GM19023 (cell line): ENCODE measurements at regions not wholly inside any gene's neighbourhood (a gene's known extent, or its start where the extent isn't known, plus 50 kb on each side); places are given as distances from the start of the nearest gene placed in this dataset.

Experiments
- ATAC-seq: cut with Tn5 transposase; IDR thresholded peaks from one replicate; pipeline ENCODE4 v1.9.1; 2021; ENCODE audit warnings: mild to moderate bottlenecking, moderate library complexity; ENCODE audit not compliant: unreplicated experiment

DNA sequence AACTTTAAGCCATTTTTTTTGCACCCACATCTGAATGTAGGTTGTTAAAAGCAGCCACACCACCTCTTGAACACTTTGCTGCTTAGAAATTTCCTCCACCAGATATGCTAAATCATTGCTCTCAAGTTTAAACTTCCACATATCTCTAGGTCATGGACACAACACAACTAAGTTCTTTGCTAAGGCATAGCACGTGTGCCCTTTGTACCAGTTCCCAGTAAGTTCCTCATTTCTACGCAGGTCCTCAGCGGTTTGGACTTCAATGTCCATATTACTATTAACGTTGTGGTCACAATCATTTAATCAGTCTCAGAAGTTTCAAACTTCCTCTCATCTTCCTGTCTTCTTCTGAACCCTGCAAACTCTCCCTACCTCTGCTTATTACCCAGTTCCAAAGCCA lies 661.6 kb upstream of the PKN2 start:
- ATAC-seq, result no peak

GRCh38 chr1:88029142-88029541 lies 654.9 kb upstream of the PKN2 start:
- ATAC-seq, result no peak

GRCh38 chr1:88029899-88030298 lies 654.2 kb upstream of the PKN2 start:
- no peak for ATAC-seq

GRCh38 chr1:88035578-88035977 lies 648.5 kb upstream of the PKN2 start:
- no peak for ATAC-seq

GRCh38 chr1:88036345-88037014 lies 647.6 kb upstream of the PKN2 start:
- no peak for ATAC-seq

GRCh38 chr1:88039240-88039639 lies 644.8 kb upstream of the PKN2 start:
- no peak for ATAC-seq

- ATAC-seq, result no peak
These were observed 640.2 kb upstream of the PKN2 start for GRCh38 chr1:88043834-88044233.

DNA sequence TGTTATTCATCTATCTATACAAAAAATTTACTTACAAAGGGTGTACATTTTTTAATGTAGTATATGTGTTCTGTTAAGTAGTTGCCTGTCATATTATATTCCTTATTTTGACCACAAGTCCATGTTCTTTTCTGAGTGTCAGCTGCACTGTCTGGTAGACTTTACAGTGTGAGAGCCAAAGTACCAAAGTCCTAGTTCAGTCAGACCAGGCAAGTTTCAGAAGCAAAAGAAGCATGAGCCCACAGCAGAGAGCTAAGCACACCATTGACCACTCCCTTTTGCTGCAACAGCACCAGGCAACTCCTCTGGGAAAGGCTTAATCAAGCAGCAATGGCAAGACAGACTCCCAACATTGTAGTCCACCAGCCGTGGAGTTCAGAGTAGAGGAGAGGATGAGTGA lies 631.9 kb upstream of the PKN2 start:
- ATAC-seq, result no peak

GRCh38 chr1:88053065-88053464 lies 631.0 kb upstream of the PKN2 start:
- ATAC-seq, result no peak

DNA sequence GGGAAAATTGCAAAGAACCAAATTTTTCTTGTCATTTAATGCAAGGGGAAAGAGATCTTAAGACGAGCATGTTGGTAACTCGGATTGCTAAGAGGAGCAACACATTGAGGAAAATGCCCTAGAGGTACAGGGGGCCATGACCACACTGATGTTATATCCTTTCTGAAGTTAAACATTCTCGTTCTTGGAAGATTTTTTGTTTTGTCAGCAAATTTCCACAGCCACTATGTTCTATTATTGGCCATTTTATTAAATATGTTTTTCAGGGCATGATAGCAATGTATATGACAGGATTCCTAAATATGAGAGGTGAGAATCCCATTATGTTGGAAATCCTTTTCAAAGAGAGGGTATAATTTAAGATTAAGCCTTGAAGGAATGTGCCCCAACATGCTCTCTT lies 627.2 kb upstream of the PKN2 start:
- ATAC-seq, result no peak

- ATAC-seq, result no peak
These were observed 625.9 kb upstream of the PKN2 start for GRCh38 chr1:88058205-88058604.

- no peak for ATAC-seq
These were observed 623.9 kb upstream of the PKN2 start for GRCh38 chr1:88060112-88060673.

DNA sequence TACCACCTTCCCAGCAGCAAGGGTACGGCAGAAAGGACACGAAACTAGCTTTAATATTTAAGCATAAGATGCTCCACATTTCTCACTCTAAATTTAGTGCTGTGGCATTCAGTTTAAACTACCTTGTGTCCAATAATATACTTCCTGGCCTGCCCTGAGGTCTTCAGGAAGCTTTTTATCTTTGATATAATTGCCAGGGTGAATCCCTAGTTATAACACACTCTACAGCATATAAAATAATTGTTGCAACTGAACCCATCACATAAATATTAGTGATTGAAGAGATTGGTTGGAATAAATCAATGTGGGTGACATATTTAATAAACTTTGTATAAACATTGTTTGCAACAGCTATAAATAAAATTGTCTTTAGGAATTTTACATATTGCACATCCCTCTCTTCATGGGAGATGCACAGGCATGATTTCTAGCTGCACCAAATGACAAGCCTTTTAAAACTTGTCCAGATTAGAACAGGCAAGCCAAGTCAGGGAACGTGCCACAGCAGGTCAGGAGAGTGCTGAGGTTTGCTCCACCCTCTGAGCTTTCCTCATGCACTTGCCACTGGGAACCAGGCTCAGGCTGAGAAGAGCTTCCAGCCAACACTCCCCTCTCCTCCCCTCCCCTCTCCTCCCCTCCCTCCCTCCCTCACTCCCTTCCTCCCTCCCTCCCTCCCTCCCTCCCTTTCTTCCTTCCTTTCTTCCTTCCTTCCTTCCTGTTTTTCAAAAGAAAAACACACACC lies 623.2 kb upstream of the PKN2 start:
- ATAC-seq, result no peak

DNA sequence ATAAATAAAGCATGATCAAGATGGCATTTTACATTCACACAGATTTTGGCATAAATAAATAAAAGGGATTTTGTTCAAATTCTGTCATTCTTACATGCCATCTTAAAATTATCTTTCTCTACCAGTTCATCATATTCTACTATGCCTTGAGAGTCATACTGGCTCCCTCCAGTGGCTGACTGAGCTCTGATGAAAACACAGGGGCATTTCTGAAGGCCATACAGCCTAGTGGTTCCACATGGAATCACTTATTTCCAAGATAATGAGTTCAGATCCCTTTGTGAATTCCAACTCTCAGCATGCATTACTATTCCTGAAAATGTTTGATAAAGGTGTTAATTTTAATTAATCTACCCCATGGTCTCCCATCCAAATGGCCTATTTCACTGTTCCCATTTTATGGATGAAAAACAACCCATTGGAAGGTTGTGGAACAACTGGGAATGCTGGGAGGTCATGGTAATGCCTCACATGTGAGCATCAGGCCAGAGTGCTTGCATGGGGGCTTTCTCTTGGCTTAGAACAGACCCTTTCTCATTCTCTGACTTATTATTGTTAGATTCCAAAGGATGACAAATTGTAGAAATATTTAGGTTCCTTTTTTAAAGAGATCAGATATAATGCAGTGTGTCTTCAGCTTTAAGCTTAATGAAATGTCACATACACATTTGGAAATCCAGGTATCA lies 622.4 kb upstream of the PKN2 start:
- no peak for ATAC-seq

GRCh38 chr1:88062650-88063153 lies 621.4 kb upstream of the PKN2 start:
- ATAC-seq, result no peak

DNA sequence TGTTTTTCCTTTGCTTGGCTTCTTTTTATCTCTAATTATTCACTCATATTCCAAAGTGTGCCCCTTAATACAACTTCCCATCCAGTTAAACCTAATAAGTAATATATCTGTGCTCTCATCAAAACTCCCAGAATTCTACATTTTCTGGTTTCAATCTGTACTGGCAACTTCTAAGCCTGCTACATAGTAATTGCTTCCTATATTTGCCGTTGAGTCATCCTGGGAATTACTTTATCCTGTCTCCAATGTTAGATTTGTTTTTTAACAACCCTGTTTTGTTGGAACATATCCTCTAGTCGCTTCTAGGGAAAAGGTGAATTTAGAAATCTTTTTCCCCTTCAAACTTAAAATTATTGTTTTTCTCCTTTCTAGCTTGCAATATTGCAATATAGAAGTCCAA lies 620.5 kb upstream of the PKN2 start:
- no peak for ATAC-seq

GRCh38 chr1:88068407-88068960 lies 615.6 kb upstream of the PKN2 start:
- no peak for ATAC-seq

DNA sequence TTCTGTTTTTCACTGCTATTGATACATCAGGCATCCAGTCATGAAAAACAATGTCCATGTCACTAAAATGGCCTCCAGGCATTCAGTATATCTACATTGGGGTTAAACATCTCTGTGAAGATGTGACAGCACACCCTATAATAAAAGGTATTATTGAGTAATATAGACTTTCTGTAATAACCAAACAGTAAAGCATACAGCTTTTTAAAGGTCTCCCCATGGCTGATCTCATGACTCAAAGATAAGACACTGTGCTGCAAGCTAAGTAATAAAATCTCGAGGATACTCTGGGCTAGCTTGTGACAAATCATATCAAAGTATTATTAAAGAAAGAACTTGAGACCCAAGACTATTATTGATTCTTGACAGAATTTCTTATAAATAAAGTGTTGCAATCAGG lies 613.1 kb upstream of the PKN2 start:
- ATAC-seq, result no peak

GRCh38 chr1:88074661-88075060 lies 609.4 kb upstream of the PKN2 start:
- no peak for ATAC-seq

DNA sequence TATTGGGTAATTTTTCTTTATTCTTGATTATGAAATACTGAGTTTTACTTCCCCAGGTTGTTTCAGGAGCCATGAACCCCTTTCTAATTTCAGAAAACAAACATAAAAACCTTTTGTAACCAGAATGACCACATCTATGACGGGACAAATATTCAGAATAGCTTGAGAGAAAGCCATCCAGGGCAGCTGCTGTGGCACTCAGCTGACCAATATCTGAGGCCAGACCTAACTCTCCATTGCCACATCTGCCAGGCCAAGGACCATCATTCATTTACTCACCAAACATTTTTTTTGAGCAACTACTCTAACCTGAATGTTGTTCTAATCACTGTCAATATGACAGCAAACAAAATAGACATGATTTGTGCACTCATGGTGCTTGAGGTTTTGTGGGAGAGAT lies 608.3 kb upstream of the PKN2 start:
- ATAC-seq, result no peak

GRCh38 chr1:88079036-88079435 lies 605.0 kb upstream of the PKN2 start:
- no peak for ATAC-seq
